GM12891 (cell line): ENCODE measurements at regions not wholly inside any gene's neighbourhood (a gene's known extent, or its start where the extent isn't known, plus 50 kb on each side); places are given as distances from the start of the nearest gene placed in this dataset.

ENCODE experiments used
- POLR2A ChIP-seq: IDR thresholded peaks from 2 replicates; pipeline ENCODE4 v1.6.1; 2011; ENCODE audit warnings: low read depth, low read length, control low read depth
- POLR2AphosphoS5 ChIP-seq: IDR thresholded peaks from 2 replicates; pipeline ENCODE4 v1.6.1; 2011; ENCODE audit warnings: low read depth, low read length, control low read depth
- SPI1 ChIP-seq: IDR thresholded peaks from 2 replicates; pipeline ENCODE4 v1.6.1; 2011; ENCODE audit warnings: low read depth, low read length, control low read depth
- TAF1 ChIP-seq: IDR thresholded peaks from 2 replicates; pipeline ENCODE4 v1.6.1; 2011; ENCODE audit warnings: low read depth, low read length, control low read depth

- no peak for TF ChIP-seq POLR2AphosphoS5
- TF ChIP-seq POLR2A: no peak
- no peak for TF ChIP-seq TAF1
- TF ChIP-seq SPI1: no peak
Measured at GRCh38 chr3:150330872-150331271, 77.2 kb upstream of the TSC22D2 start.
